ENCODE measurements at regions not wholly inside any gene's neighbourhood (a gene's known extent, or its start where the extent isn't known, plus 50 kb on each side); places are given as distances from the start of the nearest gene placed in this dataset.
"Not testable (repeated sequence)": the region's sequence is repeated elsewhere in the genome, so short reads cannot be mapped to it uniquely, and the experiment has no call there.

- TF ChIP-seq ARNTL (CRISPR knock-in tag; IDR thresholded peaks at IDR 0.05; ENCODE audit: borderline replicate concordance, low read depth); ISL1 (CRISPR knock-in tag; IDR thresholded peaks at IDR 0.05); ZC3H10 (CRISPR knock-in tag; IDR thresholded peaks at IDR 0.05); TCF4 (CRISPR knock-in tag; IDR thresholded peaks at IDR 0.05; ENCODE audit: borderline replicate concordance): not testable (repeated sequence)
Observed at GRCh38 chr6:15193451-15193850, 52.4 kb upstream of the JARID2 start.
